Adrenal gland (tissue), 5 donors: ENCODE measurements at regions not wholly inside any gene's neighbourhood (a gene's known extent, or its start where the extent isn't known, plus 50 kb on each side); places are given as distances from the start of the nearest gene placed in this dataset.

Experiments
- POLR2A ChIP-seq, 2 donors: fragments of 450-650 bp; IDR thresholded peaks; one replicate each; pipeline ENCODE4 v1.6.1; 2017; ENCODE audit warnings: antibody characterized with exemption in 2 of 2, mild to moderate bottlenecking in 2 of 2, moderate library complexity in 1 of 2
- TF ChIP-seq, protein P1 (sequence below), 6 experiments: fragments of 450-650 bp in 4 of 6; fragments of 200-600 bp in 2 of 6; sonication (generic) in 1 of 6; IDR thresholded peaks; 1 replicate in 5 of 6; 2 replicates in 1 of 6; pipeline versions ENCODE4 v1.5.1 to v1.8.0; 2016 to 2021; ENCODE audit warnings: antibody characterized with exemption in 6 of 6, mild to moderate bottlenecking in 2 of 6, moderate library complexity in 1 of 6
- donor health status: DM: no; HTN: no; CAD: no.

GRCh38 chr13:50191004-50191403, 175.8 kb downstream of the KCNRG start:
- TF ChIP-seq POLR2A (IDR thresholded peaks at IDR 0.05) = no peak
- TF ChIP-seq, protein P1, sequence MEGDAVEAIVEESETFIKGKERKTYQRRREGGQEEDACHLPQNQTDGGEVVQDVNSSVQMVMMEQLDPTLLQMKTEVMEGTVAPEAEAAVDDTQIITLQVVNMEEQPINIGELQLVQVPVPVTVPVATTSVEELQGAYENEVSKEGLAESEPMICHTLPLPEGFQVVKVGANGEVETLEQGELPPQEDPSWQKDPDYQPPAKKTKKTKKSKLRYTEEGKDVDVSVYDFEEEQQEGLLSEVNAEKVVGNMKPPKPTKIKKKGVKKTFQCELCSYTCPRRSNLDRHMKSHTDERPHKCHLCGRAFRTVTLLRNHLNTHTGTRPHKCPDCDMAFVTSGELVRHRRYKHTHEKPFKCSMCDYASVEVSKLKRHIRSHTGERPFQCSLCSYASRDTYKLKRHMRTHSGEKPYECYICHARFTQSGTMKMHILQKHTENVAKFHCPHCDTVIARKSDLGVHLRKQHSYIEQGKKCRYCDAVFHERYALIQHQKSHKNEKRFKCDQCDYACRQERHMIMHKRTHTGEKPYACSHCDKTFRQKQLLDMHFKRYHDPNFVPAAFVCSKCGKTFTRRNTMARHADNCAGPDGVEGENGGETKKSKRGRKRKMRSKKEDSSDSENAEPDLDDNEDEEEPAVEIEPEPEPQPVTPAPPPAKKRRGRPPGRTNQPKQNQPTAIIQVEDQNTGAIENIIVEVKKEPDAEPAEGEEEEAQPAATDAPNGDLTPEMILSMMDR (IDR thresholded peaks at IDR 0.05) = no peak
